Endothelial cell of umbilical vein (primary cell): ENCODE measurements at regions not wholly inside any gene's neighbourhood (a gene's known extent, or its start where the extent isn't known, plus 50 kb on each side); places are given as distances from the start of the nearest gene placed in this dataset.

Experiments
- BruUV-seq: library from RNA; stranded (reverse); fragments of 400-500 nt; replicated peaks from 2 replicates; lab custom pipeline; 2021; lab: Mats Ljungman, UMichigan
- CTCF ChIA-PET: fragments of 300-600, 350-600 bp; sonication (Branson Sonifier 250); formaldehyde crosslinking; loops from one replicate; lab custom pipeline; 2021; ENCODE audit warnings: antibody characterized with exemption, inconsistent platforms; lab: Charles Lee
- POLR2A ChIA-PET: fragments of 300-600, 350-600 bp; sonication (Branson Sonifier 250); formaldehyde crosslinking; loops from one replicate; lab custom pipeline; 2021; ENCODE audit warnings: antibody characterized with exemption, inconsistent platforms; lab: Charles Lee
- DNase-seq: peaks from one replicate; pipeline ENCODE4 v3.0.0-alpha.2; 2011; ENCODE audit warnings: low read depth, low spot score
- FAIRE-seq: peaks from 2 replicates; lab custom pipeline; 2011; peaks lifted over from hg19 to GRCh38; lab: Jason Lieb, UNC
- H2AFZ ChIP-seq: 2 replicates; pipeline ENCODE4 v1.6.0; 2012; ENCODE audit warnings: low read depth, low read length, control low read depth, inconsistent platforms
- H3K27ac ChIP-seq: 2 replicates; pipeline ENCODE4 v1.5.1; 2011; ENCODE audit warnings: low read depth, mild to moderate bottlenecking, control low read depth, low read length, moderate library complexity; ENCODE audit not compliant: insufficient read depth
- H3K27me3 ChIP-seq, 2 experiments: 2 replicates each; pipeline versions ENCODE4 v1.6.0 to v1.6.1; 2011; ENCODE audit warnings: low read length in 2 of 2, mixed read lengths in 1 of 2; ENCODE audit not compliant: control insufficient read depth in 2 of 2, insufficient read depth in 2 of 2
- H3K36me3 ChIP-seq, 2 experiments: 2 replicates in 1 of 2; 3 replicates in 1 of 2; pipeline ENCODE4 v1.5.1; 2011; ENCODE audit warnings: low read length in 2 of 2, mild to moderate bottlenecking in 1 of 2, moderate library complexity in 1 of 2; ENCODE audit not compliant: control insufficient read depth in 2 of 2, insufficient read depth in 2 of 2; ENCODE audit errors: extremely low read depth in 1 of 2
- H3K4me1 ChIP-seq: 3 replicates; pipeline ENCODE4 v1.5.1; 2011; ENCODE audit warnings: mild to moderate bottlenecking, low read length; ENCODE audit not compliant: control insufficient read depth, insufficient read depth; ENCODE audit errors: extremely low read depth
- H3K4me2 ChIP-seq: 2 replicates; pipeline ENCODE4 v1.6.1; 2011; ENCODE audit warnings: low read length, control low read depth, mixed read lengths; ENCODE audit not compliant: insufficient read depth
- H3K4me3 ChIP-seq, 3 experiments: fragments of 200-600 bp in 1 of 3; sonication (generic), shearing (Covaris generic) in 1 of 3; replicated peaks in 1 of 3; 2 replicates each; pipeline ENCODE4 v1.5.1; 2011 to 2016; ENCODE audit warnings: control low read depth in 3 of 3, low read length in 3 of 3, mild to moderate bottlenecking in 2 of 3, inconsistent platforms in 1 of 3, low read depth in 1 of 3, moderate library complexity in 1 of 3; ENCODE audit not compliant: insufficient read depth in 1 of 3
- H3K79me2 ChIP-seq: 2 replicates; pipeline ENCODE4 v1.6.0; 2012; ENCODE audit warnings: low read length, inconsistent platforms; ENCODE audit not compliant: control insufficient read depth, insufficient read depth
- H3K9ac ChIP-seq: replicated peaks from 2 replicates; pipeline ENCODE3; 2011; ENCODE audit warnings: low read length, control low read depth; ENCODE audit not compliant: insufficient read depth; ENCODE audit errors: extremely low read depth
- H3K9me1 ChIP-seq: replicated peaks from 3 replicates; pipeline ENCODE4 v1.6.0; 2011; ENCODE audit warnings: mild to moderate bottlenecking, low read length; ENCODE audit not compliant: control insufficient read depth, insufficient read depth; ENCODE audit errors: extremely low read depth
- H3K9me3 ChIP-seq: replicated peaks from 2 replicates; pipeline ENCODE4 v1.5.1; 2012; ENCODE audit warnings: low read length, inconsistent platforms; ENCODE audit not compliant: control insufficient read depth, insufficient read depth
- H4K20me1 ChIP-seq: replicated peaks from 2 replicates; pipeline ENCODE3; 2011; ENCODE audit warnings: mild to moderate bottlenecking, low read length; ENCODE audit not compliant: control insufficient read depth, insufficient read depth; ENCODE audit errors: extremely low read depth
- EZH2 ChIP-seq: IDR thresholded peaks from 2 replicates; pipeline ENCODE4 v1.6.1; 2012; ENCODE audit warnings: borderline replicate concordance, low read depth, mild to moderate bottlenecking, moderate library complexity, low read length, inconsistent platforms; ENCODE audit not compliant: severe bottlenecking
- FOS ChIP-seq: IDR thresholded peaks from 2 replicates; pipeline ENCODE4 v1.6.1; 2011; ENCODE audit warnings: mild to moderate bottlenecking, low read length, moderate library complexity, borderline replicate concordance; ENCODE audit not compliant: insufficient read depth
- GATA2 ChIP-seq: IDR thresholded peaks from 2 replicates; pipeline ENCODE4 v1.7.0; 2011; ENCODE audit warnings: low read depth, mild to moderate bottlenecking, moderate library complexity, mixed read lengths, low read length; ENCODE audit not compliant: insufficient read length, insufficient read depth
- JUN ChIP-seq: IDR thresholded peaks from 2 replicates; pipeline ENCODE4 v1.6.1; 2011; ENCODE audit warnings: borderline replicate concordance, low read depth; ENCODE audit not compliant: insufficient read length, insufficient read depth
- MYC ChIP-seq: IDR thresholded peaks from one replicate; pipeline ENCODE4 v1.6.1; 2011; ENCODE audit warnings: mild to moderate bottlenecking, low read depth, low read length
- POLR2A ChIP-seq: IDR thresholded peaks from 2 replicates; pipeline ENCODE4 v1.6.1; 2012; ENCODE audit warnings: low read depth, mild to moderate bottlenecking, control low read depth, low read length
- POLR2AphosphoS5 ChIP-seq: IDR thresholded peaks from 2 replicates; pipeline ENCODE4 v1.6.1; 2012; ENCODE audit warnings: low read depth, mild to moderate bottlenecking, control low read depth, low read length, moderate library complexity; ENCODE audit not compliant: insufficient read depth
- dilution Hi-C: fragments of 300-500 bp; cut with MboI; formaldehyde crosslinking; loops from one replicate; pipeline ENCODE4 v1.15.0; 2019; ENCODE audit warnings: low sequenced_read_pairs; ENCODE audit not compliant: extremely low pct_ligation_motif_present
- intact Hi-C: fragments of 100-400 bp; cut with micrococcal nuclease; formaldehyde crosslinking; loops from one replicate; pipeline ENCODE4 v1.10.0; 2022
- TF ChIP-seq, protein P1 (sequence below), 2 donors: IDR thresholded peaks; 1 replicate in 1 of 2; 2 replicates in 1 of 2; pipeline ENCODE4 v1.5.1; 2011; ENCODE audit warnings: low read length in 2 of 2, mild to moderate bottlenecking in 2 of 2, moderate library complexity in 2 of 2, control low read depth in 1 of 2, inconsistent platforms in 1 of 2, low read depth in 1 of 2; ENCODE audit not compliant: insufficient read depth in 1 of 2; ENCODE audit errors: extremely low read depth in 1 of 2
- TF ChIP-seq, protein P2 (sequence below): IDR thresholded peaks from 2 replicates; pipeline ENCODE4 v1.6.1; 2011; ENCODE audit not compliant: insufficient read depth, insufficient read length

DNA sequence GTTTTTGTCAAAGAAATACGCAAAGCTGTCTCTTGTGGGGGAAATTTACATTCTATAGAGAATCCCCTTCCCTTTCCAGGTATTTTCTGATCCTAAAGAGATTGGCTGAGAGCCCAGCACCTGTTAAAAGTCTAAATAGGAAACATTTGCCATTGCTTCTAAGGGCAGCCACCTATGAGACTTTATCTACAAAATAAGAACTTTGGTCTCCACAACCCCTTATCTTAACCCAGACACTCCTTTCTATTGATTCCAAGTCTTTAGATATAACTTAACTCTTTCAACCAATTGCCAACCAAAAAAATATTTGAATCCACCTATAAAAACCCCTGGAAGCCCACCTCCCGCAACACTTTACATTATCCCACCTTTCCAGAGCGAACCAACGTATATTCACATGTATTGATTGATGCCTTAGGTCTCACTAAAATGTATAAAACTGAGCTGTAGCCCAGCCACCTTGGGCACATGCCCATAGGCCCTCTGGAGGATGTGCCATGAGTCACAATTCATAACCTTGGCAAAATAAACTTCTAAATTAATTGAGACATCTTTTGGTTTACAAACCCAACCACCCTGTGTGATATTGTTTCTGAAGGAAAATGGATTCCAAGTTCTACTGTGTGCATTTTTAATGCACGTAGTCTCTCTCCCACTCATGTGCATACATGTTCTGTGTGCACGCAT, 211.4 kb downstream of the GAS1 start:
- no peak overlapping the region for H3K4me2 ChIP-seq
- H4K20me1 ChIP-seq, result no peaks in the 10 kb centered on the region
- DNase-seq (no peak), FAIRE-seq (no peak)
- no peak overlapping the region for H3K4me3 ChIP-seq
- BruUV-seq, result no TSS peak
- H3K79me2 ChIP-seq, result no peaks in the 10 kb centered on the region
- H3K27ac ChIP-seq, result no peak overlapping the region
- POLR2A ChIA-PET, result no interaction called here
- no peaks in the 10 kb centered on the region for H3K9me1 ChIP-seq
- TF ChIP-seq, protein P1, sequence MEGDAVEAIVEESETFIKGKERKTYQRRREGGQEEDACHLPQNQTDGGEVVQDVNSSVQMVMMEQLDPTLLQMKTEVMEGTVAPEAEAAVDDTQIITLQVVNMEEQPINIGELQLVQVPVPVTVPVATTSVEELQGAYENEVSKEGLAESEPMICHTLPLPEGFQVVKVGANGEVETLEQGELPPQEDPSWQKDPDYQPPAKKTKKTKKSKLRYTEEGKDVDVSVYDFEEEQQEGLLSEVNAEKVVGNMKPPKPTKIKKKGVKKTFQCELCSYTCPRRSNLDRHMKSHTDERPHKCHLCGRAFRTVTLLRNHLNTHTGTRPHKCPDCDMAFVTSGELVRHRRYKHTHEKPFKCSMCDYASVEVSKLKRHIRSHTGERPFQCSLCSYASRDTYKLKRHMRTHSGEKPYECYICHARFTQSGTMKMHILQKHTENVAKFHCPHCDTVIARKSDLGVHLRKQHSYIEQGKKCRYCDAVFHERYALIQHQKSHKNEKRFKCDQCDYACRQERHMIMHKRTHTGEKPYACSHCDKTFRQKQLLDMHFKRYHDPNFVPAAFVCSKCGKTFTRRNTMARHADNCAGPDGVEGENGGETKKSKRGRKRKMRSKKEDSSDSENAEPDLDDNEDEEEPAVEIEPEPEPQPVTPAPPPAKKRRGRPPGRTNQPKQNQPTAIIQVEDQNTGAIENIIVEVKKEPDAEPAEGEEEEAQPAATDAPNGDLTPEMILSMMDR (IDR thresholded peaks at IDR 0.05; ENCODE audit: extremely low read depth in 1 of 2, insufficient read depth in 1 of 2, low read depth in 1 of 2, low read length in 2 of 2), result no peak
- TF ChIP-seq EZH2, result no peak
- no peak for TF ChIP-seq GATA2
- TF ChIP-seq FOS, result no peak
- TF ChIP-seq POLR2AphosphoS5, result no peak
- TF ChIP-seq MYC, result no peak
- TF ChIP-seq POLR2A, result no peak
- TF ChIP-seq, protein P2, sequence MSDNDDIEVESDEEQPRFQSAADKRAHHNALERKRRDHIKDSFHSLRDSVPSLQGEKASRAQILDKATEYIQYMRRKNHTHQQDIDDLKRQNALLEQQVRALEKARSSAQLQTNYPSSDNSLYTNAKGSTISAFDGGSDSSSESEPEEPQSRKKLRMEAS, result no peak
- no peak for TF ChIP-seq JUN
- no peak overlapping the region for H2AFZ ChIP-seq
- H3K27me3 ChIP-seq, result no peaks in the 10 kb centered on the region
- CTCF ChIA-PET, result no interaction called here
- no peaks in the 10 kb centered on the region for H3K36me3 ChIP-seq
- dilution Hi-C loops (no loop called here), intact Hi-C loops (no loop called here)
- no peak overlapping the region for H3K9ac ChIP-seq
- H3K9me3 ChIP-seq, result peaks cover 2% of the 10 kb centered on the region
- no peaks in the 10 kb centered on the region for H3K4me1 ChIP-seq
